ENCODE measurements at regions not wholly inside any gene's neighbourhood (a gene's known extent, or its start where the extent isn't known, plus 50 kb on each side); places are given as distances from the start of the nearest gene placed in this dataset.

GRCh38 chr7:156058248-156058647 lies 246.0 kb upstream of the SHH start:
- TF ChIP-seq CTCF (IDR thresholded peaks at IDR 0.05), result no peak

- TF ChIP-seq CTCF (IDR thresholded peaks at IDR 0.05), result no peak
Observed at GRCh38 chr7:156056534-156056933, 244.3 kb upstream of the SHH start.

- TF ChIP-seq CTCF (IDR thresholded peaks at IDR 0.05), result no peak
Observed at GRCh38 chr7:156055206-156055822, 243.1 kb upstream of the SHH start.

GRCh38 chr7:156051884-156052283 lies 239.6 kb upstream of the SHH start:
- no peak for TF ChIP-seq CTCF (IDR thresholded peaks at IDR 0.05)

GRCh38 chr7:156050636-156051569 lies 238.6 kb upstream of the SHH start:
- TF ChIP-seq CTCF (IDR thresholded peaks at IDR 0.05), result no peak

GRCh38 chr7:156049366-156049765 lies 237.1 kb upstream of the SHH start:
- TF ChIP-seq CTCF (IDR thresholded peaks at IDR 0.05), result no peak

- no peak for TF ChIP-seq CTCF (IDR thresholded peaks at IDR 0.05)
Observed at GRCh38 chr7:156046031-156046560, 233.8 kb upstream of the SHH start.
